Adrenal gland (tissue), 5 donors: ENCODE measurements at regions not wholly inside any gene's neighbourhood (a gene's known extent, or its start where the extent isn't known, plus 50 kb on each side); places are given as distances from the start of the nearest gene placed in this dataset.

Experiments
- POLR2A ChIP-seq, 2 donors: fragments of 450-650 bp; IDR thresholded peaks; one replicate each; pipeline ENCODE4 v1.6.1; 2017; ENCODE audit warnings: antibody characterized with exemption in 2 of 2, mild to moderate bottlenecking in 2 of 2, moderate library complexity in 1 of 2
- TF ChIP-seq, protein P1 (sequence below), 6 experiments: fragments of 450-650 bp in 4 of 6; fragments of 200-600 bp in 2 of 6; sonication (generic) in 1 of 6; IDR thresholded peaks; 1 replicate in 5 of 6; 2 replicates in 1 of 6; pipeline versions ENCODE4 v1.5.1 to v1.8.0; 2016 to 2021; ENCODE audit warnings: antibody characterized with exemption in 6 of 6, mild to moderate bottlenecking in 2 of 6, moderate library complexity in 1 of 6
- donor health status: DM: no; HTN: no; CAD: no.

DNA sequence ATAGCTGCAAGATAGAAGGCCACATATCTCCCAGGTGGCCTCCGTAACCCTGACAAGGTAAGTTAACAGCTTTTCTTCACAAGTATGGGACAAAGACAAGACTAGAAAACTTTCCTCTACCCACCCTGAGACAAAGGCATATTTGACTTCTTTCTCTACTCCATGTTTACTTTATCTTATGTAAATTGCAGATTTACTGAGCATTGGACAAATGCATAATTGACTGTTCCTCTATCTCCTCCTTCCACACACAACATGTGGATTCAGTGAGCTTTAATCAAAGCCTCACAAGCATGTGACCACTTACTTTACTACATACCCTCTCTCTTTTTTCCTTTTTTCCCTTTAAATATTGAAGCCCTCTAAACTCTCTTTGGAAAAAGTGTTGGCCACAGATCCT, 289.1 kb upstream of the TMTC1 start:
- TF ChIP-seq POLR2A (IDR thresholded peaks at IDR 0.05) = no peak
- TF ChIP-seq, protein P1, sequence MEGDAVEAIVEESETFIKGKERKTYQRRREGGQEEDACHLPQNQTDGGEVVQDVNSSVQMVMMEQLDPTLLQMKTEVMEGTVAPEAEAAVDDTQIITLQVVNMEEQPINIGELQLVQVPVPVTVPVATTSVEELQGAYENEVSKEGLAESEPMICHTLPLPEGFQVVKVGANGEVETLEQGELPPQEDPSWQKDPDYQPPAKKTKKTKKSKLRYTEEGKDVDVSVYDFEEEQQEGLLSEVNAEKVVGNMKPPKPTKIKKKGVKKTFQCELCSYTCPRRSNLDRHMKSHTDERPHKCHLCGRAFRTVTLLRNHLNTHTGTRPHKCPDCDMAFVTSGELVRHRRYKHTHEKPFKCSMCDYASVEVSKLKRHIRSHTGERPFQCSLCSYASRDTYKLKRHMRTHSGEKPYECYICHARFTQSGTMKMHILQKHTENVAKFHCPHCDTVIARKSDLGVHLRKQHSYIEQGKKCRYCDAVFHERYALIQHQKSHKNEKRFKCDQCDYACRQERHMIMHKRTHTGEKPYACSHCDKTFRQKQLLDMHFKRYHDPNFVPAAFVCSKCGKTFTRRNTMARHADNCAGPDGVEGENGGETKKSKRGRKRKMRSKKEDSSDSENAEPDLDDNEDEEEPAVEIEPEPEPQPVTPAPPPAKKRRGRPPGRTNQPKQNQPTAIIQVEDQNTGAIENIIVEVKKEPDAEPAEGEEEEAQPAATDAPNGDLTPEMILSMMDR (IDR thresholded peaks at IDR 0.05) = no peak
